IMR-90 (cell line): ENCODE measurements at regions not wholly inside any gene's neighbourhood (a gene's known extent, or its start where the extent isn't known, plus 50 kb on each side); places are given as distances from the start of the nearest gene placed in this dataset.

ENCODE experiments used
- ATAC-seq: fragments of 200-7000 bp; cut with Tn5 transposase; 2 replicates; pipeline ENCODE4 v1.9.1; 2020; ENCODE audit warnings: low read depth, mild to moderate bottlenecking, moderate library complexity
- BruUV-seq: library from RNA; stranded (reverse); fragments of 400-500 nt; replicated peaks from 2 replicates; lab custom pipeline; 2021; lab: Mats Ljungman, UMichigan
- CTCF ChIA-PET: fragments of 300-600 bp; formaldehyde crosslinking; extraction: SDS; loops from one replicate; lab custom pipeline; 2021; ENCODE audit warnings: antibody characterized with exemption; lab: Yijun Ruan, JAX
- POLR2A ChIA-PET: fragments of 300-600 bp; sonication (Branson Sonifier 250); formaldehyde crosslinking; loops from one replicate; lab custom pipeline; 2022; ENCODE audit warnings: antibody characterized with exemption; ENCODE audit not compliant: unreplicated experiment; lab: Charles Lee
- DNase-seq: peaks from one replicate; pipeline ENCODE4 v3.0.0; 2013
- H2AFZ ChIP-seq: replicated peaks from 2 replicates; pipeline ENCODE3; 2013; ENCODE audit warnings: low read length, mild to moderate bottlenecking; ENCODE audit not compliant: poor library complexity
- H2AK5ac ChIP-seq: 2 replicates; pipeline ENCODE4 v1.6.1; 2013; ENCODE audit warnings: low read depth, low read length, inconsistent platforms
- H2AK9ac ChIP-seq: replicated peaks from 2 replicates; pipeline ENCODE3; 2013; ENCODE audit warnings: mild to moderate bottlenecking, low read depth, low read length, moderate library complexity; ENCODE audit not compliant: poor library complexity
- H2BK120ac ChIP-seq: 2 replicates; pipeline ENCODE4 v1.6.1; 2013; ENCODE audit warnings: low read depth, low read length, inconsistent platforms
- H2BK15ac ChIP-seq: 3 replicates; pipeline ENCODE4 v1.6.1; 2013; ENCODE audit warnings: low read depth, low read length, inconsistent platforms
- H2BK20ac ChIP-seq: 2 replicates; pipeline ENCODE4 v1.6.1; 2013; ENCODE audit warnings: low read depth, mild to moderate bottlenecking, inconsistent platforms, low read length, moderate library complexity
- H2BK5ac ChIP-seq: 2 replicates; pipeline ENCODE4 v1.6.1; 2013; ENCODE audit warnings: mild to moderate bottlenecking, low read depth, low read length, inconsistent platforms; ENCODE audit not compliant: poor library complexity, severe bottlenecking
- H3K14ac ChIP-seq: replicated peaks from 2 replicates; pipeline ENCODE4 v1.6.1; 2013; ENCODE audit warnings: low read depth, low read length, inconsistent platforms
- H3K18ac ChIP-seq: 2 replicates; pipeline ENCODE4 v1.6.1; 2013; ENCODE audit warnings: low read depth, low read length, control low read depth
- H3K23ac ChIP-seq: 2 replicates; pipeline ENCODE4 v1.6.1; 2013; ENCODE audit warnings: low read depth, low read length, inconsistent platforms
- H3K27ac ChIP-seq: 2 replicates; pipeline ENCODE4 v1.5.1; 2013; ENCODE audit warnings: mild to moderate bottlenecking, control low read depth, low read length; ENCODE audit not compliant: insufficient read depth
- H3K27me3 ChIP-seq: 2 replicates; pipeline ENCODE4 v1.6.1; 2013; ENCODE audit warnings: low read length; ENCODE audit not compliant: control insufficient read depth, insufficient read depth
- H3K36me3 ChIP-seq: 2 replicates; pipeline ENCODE4 v1.6.1; 2013; ENCODE audit warnings: low read length, mixed read lengths; ENCODE audit not compliant: control insufficient read depth, insufficient read depth
- H3K4ac ChIP-seq: 2 replicates; pipeline ENCODE4 v1.6.1; 2013; ENCODE audit warnings: low read depth, low read length, inconsistent platforms
- H3K4me1 ChIP-seq: 2 replicates; pipeline ENCODE4 v1.6.1; 2013; ENCODE audit warnings: low read length, mixed read lengths; ENCODE audit not compliant: control insufficient read depth, insufficient read depth
- H3K4me2 ChIP-seq: 2 replicates; pipeline ENCODE4 v1.6.1; 2013; ENCODE audit warnings: low read depth, mild to moderate bottlenecking, control low read depth, low read length, moderate library complexity
- H3K4me3 ChIP-seq: 2 replicates; pipeline ENCODE4 v1.5.1; 2013; ENCODE audit warnings: low read depth, mild to moderate bottlenecking, control low read depth, low read length, moderate library complexity; ENCODE audit not compliant: insufficient read depth
- H3K56ac ChIP-seq: 2 replicates; pipeline ENCODE4 v1.6.1; 2013; ENCODE audit warnings: low read length, inconsistent platforms; ENCODE audit not compliant: insufficient read depth; ENCODE audit errors: extremely low read depth
- H3K79me1 ChIP-seq, 2 experiments: 2 replicates each; pipeline ENCODE4 v1.6.1; 2013; ENCODE audit warnings: low read length in 2 of 2, inconsistent platforms in 1 of 2, low read depth in 1 of 2
- H3K9ac ChIP-seq: 2 replicates; pipeline ENCODE4 v1.6.1; 2013; ENCODE audit warnings: low read depth, low read length, control low read depth
- H3K9me1 ChIP-seq: 2 replicates; pipeline ENCODE4 v1.6.1; 2013; ENCODE audit warnings: low read length, inconsistent platforms; ENCODE audit not compliant: insufficient read depth
- H3K9me3 ChIP-seq: 2 replicates; pipeline ENCODE4 v1.6.1; 2013; ENCODE audit warnings: low read length; ENCODE audit not compliant: control insufficient read depth, insufficient read depth
- H4K20me1 ChIP-seq: 2 replicates; pipeline ENCODE4 v1.6.1; 2013; ENCODE audit warnings: low read length, inconsistent platforms; ENCODE audit not compliant: insufficient read depth
- H4K5ac ChIP-seq: 2 replicates; pipeline ENCODE4 v1.6.1; 2013; ENCODE audit warnings: mild to moderate bottlenecking, low read depth, low read length, control low read depth
- H4K8ac ChIP-seq, 2 experiments: 2 replicates each; pipeline ENCODE4 v1.6.1; 2013; ENCODE audit warnings: low read depth in 2 of 2, low read length in 2 of 2, control low read depth in 1 of 2, inconsistent platforms in 1 of 2
- H4K91ac ChIP-seq: 2 replicates; pipeline ENCODE4 v1.6.1; 2013; ENCODE audit warnings: low read depth, low read length, inconsistent platforms; ENCODE audit not compliant: insufficient read depth
- POLR2A ChIP-seq: IDR thresholded peaks from 2 replicates; pipeline ENCODE4 v1.6.1; 2012; ENCODE audit warnings: mild to moderate bottlenecking, low read depth, low read length
- WGBS, 2 experiments: methylation state at CpG; one replicate each; pipeline versions ENCODE4 v1.1.5 to v1.1.7; 2013; ENCODE audit warnings: missing lambda C conversion rate in 2 of 2; ENCODE audit not compliant: insufficient read length in 1 of 2; ENCODE audit errors: extremely low coverage in 2 of 2; 5-methylcytosine and 5-hydroxymethylcytosine counted together
- dilution Hi-C: fragments of 300-500 bp; cut with HindIII; formaldehyde crosslinking; loops from one replicate; pipeline ENCODE4 v1.14.3; 2018; ENCODE audit warnings: low sequenced_read_pairs; ENCODE audit not compliant: unreplicated experiment
- in situ Hi-C: fragments of 300-500 bp; cut with MboI; formaldehyde crosslinking; loops from 3 replicates; pipeline ENCODE4 v1.14.3; 2019; ENCODE audit warnings: low sequenced_read_pairs, inconsistent platforms, mixed read lengths
- intact Hi-C: fragments of 100-400 bp; cut with micrococcal nuclease; formaldehyde crosslinking; loops from 2 replicates; pipeline ENCODE4 v1.10.0; 2022

DNA sequence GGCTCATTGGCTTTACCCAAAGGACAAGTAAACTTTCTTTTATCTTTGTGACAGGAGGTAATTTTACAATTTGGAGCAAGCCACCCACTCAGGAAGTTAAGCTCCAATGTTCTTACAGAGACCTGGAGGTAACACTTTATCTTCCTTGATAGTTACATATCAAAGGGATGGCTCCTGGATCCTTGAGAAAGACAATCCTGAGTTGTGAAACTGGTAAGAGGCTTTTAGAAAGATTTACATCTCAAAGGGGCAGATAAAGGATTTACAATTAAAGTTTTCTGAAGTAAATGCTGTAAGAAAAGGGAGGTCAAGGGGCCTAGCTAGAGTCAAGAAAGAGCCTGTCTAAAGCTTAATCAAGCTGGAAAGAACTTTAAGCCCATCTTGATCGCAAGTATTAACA is 124.4 kb upstream of the ZNF804B start:
- H3K4ac ChIP-seq = no peak overlapping the region
- BruUV-seq = no TSS peak

More for the DNA sequence above, 124.4 kb upstream of the ZNF804B start:
- Histone ChIP-seq H3K4me1 (no peaks in the 10 kb centered on the region), H2AK9ac (no peak overlapping the region), H3K14ac (no peak overlapping the region), H3K36me3 (no peaks in the 10 kb centered on the region), H3K4me3 (no peak overlapping the region), H3K18ac (no peak overlapping the region), H4K5ac (no peak overlapping the region), H2BK5ac (no peak overlapping the region), H4K8ac (no peak overlapping the region), H3K79me1 (no peaks in the 10 kb centered on the region), H3K9me3 (no peaks in the 10 kb centered on the region; the same call in 1 of the 2 replicates), H4K91ac (no peak overlapping the region), H3K4me2 (no peak overlapping the region), H2AFZ (no peak overlapping the region), H3K9ac (no peak overlapping the region), H2AK5ac (no peak overlapping the region), H2BK15ac (no peak overlapping the region), H4K20me1 (no peaks in the 10 kb centered on the region), H3K27ac (no peak overlapping the region), H2BK20ac (no peak overlapping the region), H2BK120ac (no peak overlapping the region), H3K27me3 (no peaks in the 10 kb centered on the region), H3K23ac (no peak overlapping the region), H3K9me1 (no peaks in the 10 kb centered on the region), H3K56ac (no peak overlapping the region)
- in situ Hi-C loops = no loop called here
- ChIA-PET POLR2A (no interaction called here), CTCF (no interaction called here)
- no peak for TF ChIP-seq POLR2A
- dilution Hi-C loops = no loop called here
- no CpG with 5 or more reads among the region's 1 CpG for WGBS, 2 experiments
- ATAC-seq (no peak), DNase-seq (no peak)
- intact Hi-C loops = no loop called here
